H1 (cell line): ENCODE measurements at regions not wholly inside any gene's neighbourhood (a gene's known extent, or its start where the extent isn't known, plus 50 kb on each side); places are given as distances from the start of the nearest gene placed in this dataset.

Experiments used
- NANOG ChIP-seq: IDR thresholded peaks from 2 replicates; pipeline ENCODE4 v1.6.1; 2011; ENCODE audit warnings: low read length, low read depth, mild to moderate bottlenecking, inconsistent platforms; ENCODE audit not compliant: insufficient read depth, poor library complexity, severe bottlenecking

DNA sequence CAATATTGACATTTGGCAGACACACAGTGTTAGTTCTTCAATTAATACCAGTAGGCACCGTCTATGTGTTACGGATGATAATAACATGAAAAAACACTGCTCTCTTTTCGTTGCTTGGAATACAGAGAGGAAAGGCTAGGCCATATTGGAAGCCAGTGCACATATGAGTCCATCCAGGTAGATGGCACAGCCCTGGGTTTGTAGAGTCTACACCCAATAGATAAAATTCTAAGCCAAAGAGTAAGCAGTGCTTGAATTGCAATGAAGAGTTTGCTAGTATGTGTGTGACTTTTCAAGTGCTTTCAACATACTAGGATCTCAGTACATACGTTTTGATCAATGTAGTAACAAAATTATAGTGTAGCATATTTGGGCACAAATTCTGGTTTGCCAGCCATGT, 243.3 kb upstream of the AVPR1A start (continued):
- no peak for TF ChIP-seq NANOG
